Lower lobe of right lung (tissue), 2 donors: ENCODE measurements at regions not wholly inside any gene's neighbourhood (a gene's known extent, or its start where the extent isn't known, plus 50 kb on each side); places are given as distances from the start of the nearest gene placed in this dataset.

Experiments used
- ATAC-seq, 2 donors: fragments of 200-7000 bp; cut with Tn5 transposase; one replicate each; pipeline ENCODE4 v1.9.1; 2020 to 2022; ENCODE audit warnings: mild to moderate bottlenecking in 2 of 2, moderate library complexity in 2 of 2
- DNase-seq: peaks from one replicate; pipeline ENCODE4 v3.0.0-alpha.2; 2020
- H3K27ac ChIP-seq: fragments of 200-600 bp; one replicate; pipeline ENCODE4 v1.8.0; 2022
- H3K27me3 ChIP-seq: fragments of 200-600 bp; one replicate; pipeline ENCODE4 v1.8.0; 2022; ENCODE audit warnings: low read depth
- H3K36me3 ChIP-seq: fragments of 200-600 bp; one replicate; pipeline ENCODE4 v1.8.0; 2022; ENCODE audit warnings: mild to moderate bottlenecking
- H3K4me1 ChIP-seq: fragments of 200-600 bp; one replicate; pipeline ENCODE4 v1.8.0; 2022
- H3K4me3 ChIP-seq: fragments of 200-600 bp; one replicate; pipeline ENCODE4 v1.8.0; 2022; ENCODE audit warnings: mild to moderate bottlenecking
- H3K9me3 ChIP-seq: fragments of 200-600 bp; one replicate; pipeline ENCODE4 v1.8.0; 2022
- intact Hi-C: fragments of 100-400 bp; cut with DNase I; formaldehyde crosslinking; loops from one replicate; pipeline ENCODE4 v1.11.0; 2022
- TF ChIP-seq, protein P1 (sequence below): fragments of 200-600 bp; IDR thresholded peaks from one replicate; pipeline ENCODE4 v1.8.0; 2022; ENCODE audit warnings: antibody characterized with exemption, mild to moderate bottlenecking
- donor health status: DM: no; HTN: yes; CAD: no; lungs with severe emphysema.

DNA sequence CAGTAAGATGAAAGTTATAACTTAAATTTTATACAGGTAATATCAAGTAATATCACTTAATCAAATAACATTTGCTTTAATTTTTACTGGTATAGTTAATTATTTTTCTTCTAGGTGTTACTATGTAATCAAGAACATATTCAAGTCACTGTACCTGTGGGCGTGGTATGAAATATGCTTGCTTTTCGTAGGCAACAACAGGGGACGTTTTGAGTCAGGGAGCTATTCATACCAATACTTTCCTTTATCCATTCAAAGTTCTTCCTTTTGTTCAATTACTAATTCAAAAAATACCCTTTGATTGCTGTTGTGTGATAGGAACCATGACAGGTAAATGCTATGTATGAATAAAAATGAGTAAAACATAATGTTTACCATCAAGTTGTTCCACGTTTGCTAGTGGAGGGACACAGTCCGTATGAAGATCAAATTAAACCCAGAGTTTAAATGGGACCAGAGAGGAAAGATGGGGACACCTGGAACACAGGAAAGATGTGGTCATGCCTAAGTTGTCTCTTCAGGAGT, 654.0 kb upstream of the KCNMB2 start:
- Histone ChIP-seq H3K36me3 (no peaks in the 10 kb centered on the region), H3K4me3 (no peak overlapping the region), H3K9me3 (no peaks in the 10 kb centered on the region), H3K4me1 (no peaks in the 10 kb centered on the region), H3K27me3 (no peaks in the 10 kb centered on the region), H3K27ac (no peak overlapping the region)
- intact Hi-C loops: no loop called here
- DNase-seq (no peak), ATAC-seq (no peak)
- TF ChIP-seq, protein P1, sequence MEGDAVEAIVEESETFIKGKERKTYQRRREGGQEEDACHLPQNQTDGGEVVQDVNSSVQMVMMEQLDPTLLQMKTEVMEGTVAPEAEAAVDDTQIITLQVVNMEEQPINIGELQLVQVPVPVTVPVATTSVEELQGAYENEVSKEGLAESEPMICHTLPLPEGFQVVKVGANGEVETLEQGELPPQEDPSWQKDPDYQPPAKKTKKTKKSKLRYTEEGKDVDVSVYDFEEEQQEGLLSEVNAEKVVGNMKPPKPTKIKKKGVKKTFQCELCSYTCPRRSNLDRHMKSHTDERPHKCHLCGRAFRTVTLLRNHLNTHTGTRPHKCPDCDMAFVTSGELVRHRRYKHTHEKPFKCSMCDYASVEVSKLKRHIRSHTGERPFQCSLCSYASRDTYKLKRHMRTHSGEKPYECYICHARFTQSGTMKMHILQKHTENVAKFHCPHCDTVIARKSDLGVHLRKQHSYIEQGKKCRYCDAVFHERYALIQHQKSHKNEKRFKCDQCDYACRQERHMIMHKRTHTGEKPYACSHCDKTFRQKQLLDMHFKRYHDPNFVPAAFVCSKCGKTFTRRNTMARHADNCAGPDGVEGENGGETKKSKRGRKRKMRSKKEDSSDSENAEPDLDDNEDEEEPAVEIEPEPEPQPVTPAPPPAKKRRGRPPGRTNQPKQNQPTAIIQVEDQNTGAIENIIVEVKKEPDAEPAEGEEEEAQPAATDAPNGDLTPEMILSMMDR: no peak

DNA sequence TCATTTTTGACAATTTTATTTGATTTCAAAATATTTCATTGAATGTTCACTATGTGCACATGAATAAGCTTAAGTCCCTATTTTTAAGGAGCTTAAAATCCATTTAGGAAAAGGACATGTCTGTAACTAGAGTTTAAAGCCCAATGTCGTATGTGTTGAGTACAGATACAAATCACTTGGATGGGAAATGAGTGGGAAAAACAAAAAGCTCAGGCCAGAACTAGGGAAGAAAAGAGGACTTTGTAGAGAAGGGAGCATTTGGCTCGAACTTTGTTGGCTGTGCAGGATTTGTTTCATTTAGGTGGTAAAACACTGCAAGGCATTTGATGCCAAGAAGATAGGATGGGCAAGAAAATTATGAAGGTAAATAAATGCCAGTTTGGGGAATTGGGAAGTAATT, 653.1 kb upstream of the KCNMB2 start:
- ATAC-seq (no peak), DNase-seq (no peak)
- no peaks in the 10 kb centered on the region for H3K4me1 ChIP-seq
- no peaks in the 10 kb centered on the region for H3K9me3 ChIP-seq
- no peak overlapping the region for H3K4me3 ChIP-seq
- no peaks in the 10 kb centered on the region for H3K36me3 ChIP-seq
- H3K27me3 ChIP-seq: no peaks in the 10 kb centered on the region
- TF ChIP-seq, protein P1: no peak
- no peak overlapping the region for H3K27ac ChIP-seq
- intact Hi-C loops: no loop called here

- intact Hi-C loops: no loop called here
- no peak for DNase-seq
- no peak overlapping the region for H3K4me3 ChIP-seq
These were observed 652.3 kb upstream of the KCNMB2 start for GRCh38 chr3:177883957-177884356.

GRCh38 chr3:177885063-177885462, 651.2 kb upstream of the KCNMB2 start:
- TF ChIP-seq, protein P1: no peak
- ATAC-seq (no peak), DNase-seq (no peak)
- no peaks in the 10 kb centered on the region for H3K27me3 ChIP-seq
- no peak overlapping the region for H3K4me3 ChIP-seq
- H3K9me3 ChIP-seq: no peaks in the 10 kb centered on the region
- H3K4me1 ChIP-seq: no peaks in the 10 kb centered on the region
- intact Hi-C loops: no loop called here
- no peak overlapping the region for H3K27ac ChIP-seq
- H3K36me3 ChIP-seq: no peaks in the 10 kb centered on the region

More at GRCh38 chr3:177883957-177884356, 652.3 kb upstream of the KCNMB2 start:
- Histone ChIP-seq H3K36me3 (no peaks in the 10 kb centered on the region), H3K9me3 (no peaks in the 10 kb centered on the region), H3K27me3 (no peaks in the 10 kb centered on the region), H3K27ac (no peak overlapping the region), H3K4me1 (no peaks in the 10 kb centered on the region)
- TF ChIP-seq, protein P1: no peak
- ATAC-seq: no peak

GRCh38 chr3:177886501-177886900, 649.7 kb upstream of the KCNMB2 start:
- H3K4me3 ChIP-seq: no peak overlapping the region
- ATAC-seq (no peak), DNase-seq (no peak)
- H3K27ac ChIP-seq: no peak overlapping the region
- no peaks in the 10 kb centered on the region for H3K4me1 ChIP-seq
- TF ChIP-seq, protein P1: no peak
- no peaks in the 10 kb centered on the region for H3K9me3 ChIP-seq
- intact Hi-C loops: no loop called here
- H3K27me3 ChIP-seq: no peaks in the 10 kb centered on the region
- no peaks in the 10 kb centered on the region for H3K36me3 ChIP-seq

DNA sequence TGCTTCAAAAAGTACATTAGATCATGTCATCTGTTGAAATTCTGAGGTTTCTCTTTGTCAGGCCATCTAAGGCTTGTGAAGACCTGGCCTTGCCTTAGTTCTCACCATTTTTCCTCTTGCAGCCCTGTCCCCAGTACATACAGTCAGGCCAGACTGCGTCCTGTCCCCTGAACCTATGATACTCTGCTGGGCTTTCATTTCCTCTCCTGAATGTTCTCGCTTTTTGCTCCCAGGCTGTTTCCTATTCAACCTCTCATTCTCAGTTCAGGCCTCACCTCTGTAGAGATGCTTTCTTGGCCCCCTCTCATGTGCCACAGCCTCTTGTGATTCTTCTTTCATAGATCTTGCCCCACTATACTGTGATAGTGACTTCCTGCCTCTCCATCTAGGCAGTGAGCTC, 648.8 kb upstream of the KCNMB2 start:
- intact Hi-C loops: no loop called here
- no peak for ATAC-seq
- no peaks in the 10 kb centered on the region for H3K27me3 ChIP-seq
- no peaks in the 10 kb centered on the region for H3K4me1 ChIP-seq
- H3K9me3 ChIP-seq: no peaks in the 10 kb centered on the region
- H3K36me3 ChIP-seq: no peaks in the 10 kb centered on the region
- no peak overlapping the region for H3K27ac ChIP-seq
- TF ChIP-seq, protein P1: no peak
- no peak for DNase-seq
- no peak overlapping the region for H3K4me3 ChIP-seq
